Mesendoderm (in vitro differentiated cells): ENCODE measurements at regions not wholly inside any gene's neighbourhood (a gene's known extent, or its start where the extent isn't known, plus 50 kb on each side); places are given as distances from the start of the nearest gene placed in this dataset.

Experiments
- DNase-seq: peaks from one replicate; pipeline ENCODE4 v3.0.0; 2013
- H2AK5ac ChIP-seq: 2 replicates; pipeline ENCODE4 v1.6.1; 2013; ENCODE audit warnings: low read length, inconsistent platforms
- H2BK120ac ChIP-seq: 2 replicates; pipeline ENCODE4 v1.6.1; 2013; ENCODE audit warnings: low read depth, mild to moderate bottlenecking, low read length, moderate library complexity, mixed read lengths
- H2BK15ac ChIP-seq: replicated peaks from 2 replicates; pipeline ENCODE4 v1.6.1; 2013; ENCODE audit warnings: low read depth, mild to moderate bottlenecking, moderate library complexity
- H2BK5ac ChIP-seq: 2 replicates; pipeline ENCODE4 v1.6.1; 2013; ENCODE audit warnings: low read length, inconsistent platforms
- H3K18ac ChIP-seq: 2 replicates; pipeline ENCODE4 v1.6.1; 2013; ENCODE audit warnings: mild to moderate bottlenecking, low read length, mixed read lengths
- H3K23ac ChIP-seq: one replicate; pipeline ENCODE4 v1.6.1; 2013; ENCODE audit warnings: low read length
- H3K27ac ChIP-seq: 2 replicates; pipeline ENCODE4 v1.5.1; 2013; ENCODE audit warnings: low read depth, mild to moderate bottlenecking, inconsistent platforms, low read length, moderate library complexity
- H3K27me3 ChIP-seq: 2 replicates; pipeline ENCODE4 v1.6.1; 2013; ENCODE audit warnings: low read length, control low read depth, mild to moderate bottlenecking, inconsistent platforms; ENCODE audit not compliant: insufficient read depth, poor library complexity
- H3K36me3 ChIP-seq: 2 replicates; pipeline ENCODE4 v1.6.1; 2013; ENCODE audit warnings: low read length, inconsistent platforms; ENCODE audit not compliant: control insufficient read depth, insufficient read depth
- H3K4ac ChIP-seq: one replicate; pipeline ENCODE4 v1.6.1; 2013; ENCODE audit warnings: low read depth, mild to moderate bottlenecking, low read length, moderate library complexity
- H3K4me1 ChIP-seq: 2 replicates; pipeline ENCODE4 v1.6.1; 2013; ENCODE audit warnings: low read depth, low read length, inconsistent platforms; ENCODE audit not compliant: control insufficient read depth
- H3K4me2 ChIP-seq: 2 replicates; pipeline ENCODE4 v1.6.1; 2013; ENCODE audit warnings: low read length
- H3K4me3 ChIP-seq: 2 replicates; pipeline ENCODE4 v1.5.1; 2013; ENCODE audit warnings: mild to moderate bottlenecking, low read length
- H3K56ac ChIP-seq: one replicate; pipeline ENCODE4 v1.6.1; 2013; ENCODE audit warnings: low read length
- H3K79me1 ChIP-seq: 2 replicates; pipeline ENCODE4 v1.6.1; 2013; ENCODE audit warnings: low read length, inconsistent platforms
- H3K79me2 ChIP-seq: 2 replicates; pipeline ENCODE4 v1.6.1; 2013; ENCODE audit warnings: mild to moderate bottlenecking, low read length; ENCODE audit not compliant: control insufficient read depth, insufficient read depth
- H3K9ac ChIP-seq: 2 replicates; pipeline ENCODE4 v1.6.1; 2013; ENCODE audit warnings: low read length, inconsistent platforms
- H4K5ac ChIP-seq: one replicate; pipeline ENCODE4 v1.6.1; 2013; ENCODE audit warnings: low read length
- H4K8ac ChIP-seq: one replicate; pipeline ENCODE4 v1.6.1; 2013; ENCODE audit warnings: low read depth, mild to moderate bottlenecking, control low read depth, low read length, moderate library complexity
- WGBS: extraction: QIAGEN DNeasy Blood & Tissue Kit; methylation state at CpG from one replicate; pipeline ENCODE4 v1.1.7; 2013; ENCODE audit warnings: low lambda C conversion rate, missing lambda C conversion rate; ENCODE audit not compliant: insufficient coverage; ENCODE audit errors: extremely low coverage; 5-methylcytosine and 5-hydroxymethylcytosine counted together

GRCh38 chr9:106670418-106670817 lies 192.5 kb upstream of the ZNF462 start:
- H3K79me2 ChIP-seq, result no peaks in the 10 kb centered on the region
- H3K27me3 ChIP-seq, result no peaks in the 10 kb centered on the region
- no peak overlapping the region for H3K27ac ChIP-seq
- H2AK5ac ChIP-seq, result no peak overlapping the region
- H2BK5ac ChIP-seq, result no peak overlapping the region
- H4K5ac ChIP-seq, result no peak overlapping the region
- H3K79me1 ChIP-seq, result no peaks in the 10 kb centered on the region
- no peak overlapping the region for H3K18ac ChIP-seq
- H3K4ac ChIP-seq, result no peak overlapping the region
- H3K36me3 ChIP-seq, result no peaks in the 10 kb centered on the region
- H3K23ac ChIP-seq, result no peak overlapping the region
- H4K8ac ChIP-seq, result no peak overlapping the region
- H3K4me3 ChIP-seq, result no peak overlapping the region
- no peaks in the 10 kb centered on the region for H3K4me1 ChIP-seq
- H2BK15ac ChIP-seq, result no peak overlapping the region
- DNase-seq, result no peak
- H3K56ac ChIP-seq, result no peak overlapping the region
- no peak overlapping the region for H2BK120ac ChIP-seq
- WGBS, result no CpG with 5 or more reads among the region's 2 CpGs
- H3K4me2 ChIP-seq, result no peak overlapping the region
- no peak overlapping the region for H3K9ac ChIP-seq

- H2BK120ac ChIP-seq, result no peak overlapping the region
- no peaks in the 10 kb centered on the region for H3K79me2 ChIP-seq
- no peak overlapping the region for H2BK5ac ChIP-seq
- H2BK15ac ChIP-seq, result no peak overlapping the region
- H3K36me3 ChIP-seq, result no peaks in the 10 kb centered on the region
- H4K5ac ChIP-seq, result no peak overlapping the region
- peak; percentile 13 for DNase-seq
- no peak overlapping the region for H3K4me2 ChIP-seq
- H3K27ac ChIP-seq, result no peak overlapping the region
- no peak overlapping the region for H3K4ac ChIP-seq
- no peak overlapping the region for H3K56ac ChIP-seq
- H3K18ac ChIP-seq, result no peak overlapping the region
- no peak overlapping the region for H3K4me3 ChIP-seq
- H3K9ac ChIP-seq, result no peak overlapping the region
- no peak overlapping the region for H3K23ac ChIP-seq
- no peaks in the 10 kb centered on the region for H3K4me1 ChIP-seq
- H3K27me3 ChIP-seq, result no peaks in the 10 kb centered on the region
- H2AK5ac ChIP-seq, result no peak overlapping the region
- H4K8ac ChIP-seq, result no peak overlapping the region
- no peaks in the 10 kb centered on the region for H3K79me1 ChIP-seq
- no CpG with 5 or more reads among the region's 4 CpGs for WGBS
Observed at GRCh38 chr9:106675780-106676179, 187.2 kb upstream of the ZNF462 start.

- Histone ChIP-seq H2BK15ac (no peak overlapping the region), H3K4me3 (no peak overlapping the region), H2BK5ac (no peak overlapping the region), H3K27ac (no peak overlapping the region), H3K27me3 (no peaks in the 10 kb centered on the region), H3K56ac (no peak overlapping the region), H4K8ac (no peak overlapping the region), H2BK120ac (no peak overlapping the region), H2AK5ac (no peak overlapping the region), H3K9ac (no peak overlapping the region), H4K5ac (no peak overlapping the region), H3K36me3 (no peaks in the 10 kb centered on the region), H3K23ac (no peak overlapping the region), H3K79me2 (no peaks in the 10 kb centered on the region), H3K79me1 (no peaks in the 10 kb centered on the region), H3K4ac (no peak overlapping the region), H3K4me2 (no peak overlapping the region), H3K4me1 (no peaks in the 10 kb centered on the region), H3K18ac (no peak overlapping the region)
- peak; percentile 9 for DNase-seq
- no CpG with 5 or more reads among the region's 5 CpGs for WGBS
Observed at GRCh38 chr9:106677374-106677773, 185.6 kb upstream of the ZNF462 start.

GRCh38 chr9:106677830-106678229 lies 185.1 kb upstream of the ZNF462 start:
- Histone ChIP-seq H3K23ac (no peak overlapping the region), H3K27me3 (no peaks in the 10 kb centered on the region), H3K79me2 (no peaks in the 10 kb centered on the region), H3K27ac (no peak overlapping the region), H3K4ac (no peak overlapping the region), H2AK5ac (no peak overlapping the region), H3K56ac (no peak overlapping the region), H3K9ac (no peak overlapping the region), H2BK120ac (no peak overlapping the region), H3K18ac (no peak overlapping the region), H2BK15ac (no peak overlapping the region), H4K8ac (no peak overlapping the region), H3K36me3 (no peaks in the 10 kb centered on the region), H3K4me3 (no peak overlapping the region), H3K4me1 (no peaks in the 10 kb centered on the region), H3K79me1 (no peaks in the 10 kb centered on the region), H3K4me2 (no peak overlapping the region), H4K5ac (no peak overlapping the region), H2BK5ac (no peak overlapping the region)
- WGBS, result no CpG with 5 or more reads among the region's 4 CpGs
- DNase-seq, result no peak

- H3K4ac ChIP-seq, result no peak overlapping the region
- H3K23ac ChIP-seq, result no peak overlapping the region
- H3K79me2 ChIP-seq, result no peaks in the 10 kb centered on the region
- H4K8ac ChIP-seq, result no peak overlapping the region
- no peak overlapping the region for H2AK5ac ChIP-seq
- H2BK120ac ChIP-seq, result no peak overlapping the region
- H3K79me1 ChIP-seq, result no peaks in the 10 kb centered on the region
- no peak for DNase-seq
- no peaks in the 10 kb centered on the region for H3K4me1 ChIP-seq
- H2BK15ac ChIP-seq, result no peak overlapping the region
- no peak overlapping the region for H3K9ac ChIP-seq
- no peak overlapping the region for H3K18ac ChIP-seq
- H3K4me3 ChIP-seq, result no peak overlapping the region
- H3K36me3 ChIP-seq, result no peaks in the 10 kb centered on the region
- no peak overlapping the region for H3K4me2 ChIP-seq
- H2BK5ac ChIP-seq, result no peak overlapping the region
- no peak overlapping the region for H4K5ac ChIP-seq
- H3K27me3 ChIP-seq, result no peaks in the 10 kb centered on the region
- H3K56ac ChIP-seq, result no peak overlapping the region
- no peak overlapping the region for H3K27ac ChIP-seq
Observed at GRCh38 chr9:106678273-106678672, 184.7 kb upstream of the ZNF462 start.

- H3K56ac ChIP-seq, result no peak overlapping the region
- H4K5ac ChIP-seq, result no peak overlapping the region
- no peak overlapping the region for H3K4me3 ChIP-seq
- H3K4ac ChIP-seq, result no peak overlapping the region
- H3K27me3 ChIP-seq, result no peaks in the 10 kb centered on the region
- H3K27ac ChIP-seq, result no peak overlapping the region
- H3K4me1 ChIP-seq, result no peaks in the 10 kb centered on the region
- no peaks in the 10 kb centered on the region for H3K79me1 ChIP-seq
- H2BK120ac ChIP-seq, result no peak overlapping the region
- no peak overlapping the region for H2BK5ac ChIP-seq
- DNase-seq, result peak; percentile 85
- no peak overlapping the region for H2BK15ac ChIP-seq
- no peak overlapping the region for H3K9ac ChIP-seq
- no peaks in the 10 kb centered on the region for H3K36me3 ChIP-seq
- H4K8ac ChIP-seq, result no peak overlapping the region
- no peak overlapping the region for H3K18ac ChIP-seq
- H2AK5ac ChIP-seq, result no peak overlapping the region
- no peak overlapping the region for H3K23ac ChIP-seq
- H3K79me2 ChIP-seq, result no peaks in the 10 kb centered on the region
- no CpG with 5 or more reads among the region's 2 CpGs for WGBS
- no peak overlapping the region for H3K4me2 ChIP-seq
Observed at GRCh38 chr9:106682420-106682819, 180.5 kb upstream of the ZNF462 start.
